Stomach (tissue), 4 donors: ENCODE measurements at regions not wholly inside any gene's neighbourhood (a gene's known extent, or its start where the extent isn't known, plus 50 kb on each side); places are given as distances from the start of the nearest gene placed in this dataset.
"Not testable (repeated sequence)": the region's sequence is repeated elsewhere in the genome, so short reads cannot be mapped to it uniquely, and the experiment has no call there.

Experiments
- EP300 ChIP-seq: sonication (generic); formaldehyde crosslinking; IDR thresholded peaks from one replicate; pipeline ENCODE4 v1.6.1; 2017; ENCODE audit warnings: antibody characterized with exemption
- TF ChIP-seq, protein P1 (sequence below), 7 experiments: fragments of 450-650 bp in 4 of 7; fragments of 200-600 bp in 3 of 7; sonication (generic) in 3 of 7; IDR thresholded peaks; one replicate each; pipeline ENCODE4 v1.5.1; 2016 to 2019; ENCODE audit warnings: antibody characterized with exemption in 7 of 7, control low read depth in 2 of 7, mild to moderate bottlenecking in 1 of 7

DNA sequence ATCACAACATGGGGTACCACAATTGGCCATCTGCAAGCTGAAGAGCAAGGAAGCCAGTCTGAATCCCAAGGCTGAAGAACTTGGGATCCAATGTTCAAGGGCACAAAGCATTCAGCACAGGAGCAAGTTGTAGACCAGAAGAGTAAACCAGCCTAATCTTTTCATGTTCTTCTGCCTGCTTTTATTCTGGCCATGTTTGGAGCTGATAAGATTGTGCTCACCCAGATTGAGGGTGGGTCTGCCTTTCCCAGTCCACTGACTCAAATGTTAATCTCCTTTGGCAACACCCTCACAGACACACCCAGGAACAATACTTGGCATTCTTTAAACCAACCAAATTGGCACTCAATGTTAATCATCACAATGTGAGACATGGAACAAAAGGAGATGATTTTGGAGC lies 63.2 kb downstream of the ATXN7L3B start:
- TF ChIP-seq, protein P1, sequence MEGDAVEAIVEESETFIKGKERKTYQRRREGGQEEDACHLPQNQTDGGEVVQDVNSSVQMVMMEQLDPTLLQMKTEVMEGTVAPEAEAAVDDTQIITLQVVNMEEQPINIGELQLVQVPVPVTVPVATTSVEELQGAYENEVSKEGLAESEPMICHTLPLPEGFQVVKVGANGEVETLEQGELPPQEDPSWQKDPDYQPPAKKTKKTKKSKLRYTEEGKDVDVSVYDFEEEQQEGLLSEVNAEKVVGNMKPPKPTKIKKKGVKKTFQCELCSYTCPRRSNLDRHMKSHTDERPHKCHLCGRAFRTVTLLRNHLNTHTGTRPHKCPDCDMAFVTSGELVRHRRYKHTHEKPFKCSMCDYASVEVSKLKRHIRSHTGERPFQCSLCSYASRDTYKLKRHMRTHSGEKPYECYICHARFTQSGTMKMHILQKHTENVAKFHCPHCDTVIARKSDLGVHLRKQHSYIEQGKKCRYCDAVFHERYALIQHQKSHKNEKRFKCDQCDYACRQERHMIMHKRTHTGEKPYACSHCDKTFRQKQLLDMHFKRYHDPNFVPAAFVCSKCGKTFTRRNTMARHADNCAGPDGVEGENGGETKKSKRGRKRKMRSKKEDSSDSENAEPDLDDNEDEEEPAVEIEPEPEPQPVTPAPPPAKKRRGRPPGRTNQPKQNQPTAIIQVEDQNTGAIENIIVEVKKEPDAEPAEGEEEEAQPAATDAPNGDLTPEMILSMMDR (IDR thresholded peaks at IDR 0.05), result not testable (repeated sequence)
- TF ChIP-seq EP300, result not testable (repeated sequence)
